ENCODE measurements at regions not wholly inside any gene's neighbourhood (a gene's known extent, or its start where the extent isn't known, plus 50 kb on each side); places are given as distances from the start of the nearest gene placed in this dataset.

GRCh38 chr10:78732381-78732780 is 336.4 kb upstream of the ZMIZ1 start:
- TF ChIP-seq, protein P1, sequence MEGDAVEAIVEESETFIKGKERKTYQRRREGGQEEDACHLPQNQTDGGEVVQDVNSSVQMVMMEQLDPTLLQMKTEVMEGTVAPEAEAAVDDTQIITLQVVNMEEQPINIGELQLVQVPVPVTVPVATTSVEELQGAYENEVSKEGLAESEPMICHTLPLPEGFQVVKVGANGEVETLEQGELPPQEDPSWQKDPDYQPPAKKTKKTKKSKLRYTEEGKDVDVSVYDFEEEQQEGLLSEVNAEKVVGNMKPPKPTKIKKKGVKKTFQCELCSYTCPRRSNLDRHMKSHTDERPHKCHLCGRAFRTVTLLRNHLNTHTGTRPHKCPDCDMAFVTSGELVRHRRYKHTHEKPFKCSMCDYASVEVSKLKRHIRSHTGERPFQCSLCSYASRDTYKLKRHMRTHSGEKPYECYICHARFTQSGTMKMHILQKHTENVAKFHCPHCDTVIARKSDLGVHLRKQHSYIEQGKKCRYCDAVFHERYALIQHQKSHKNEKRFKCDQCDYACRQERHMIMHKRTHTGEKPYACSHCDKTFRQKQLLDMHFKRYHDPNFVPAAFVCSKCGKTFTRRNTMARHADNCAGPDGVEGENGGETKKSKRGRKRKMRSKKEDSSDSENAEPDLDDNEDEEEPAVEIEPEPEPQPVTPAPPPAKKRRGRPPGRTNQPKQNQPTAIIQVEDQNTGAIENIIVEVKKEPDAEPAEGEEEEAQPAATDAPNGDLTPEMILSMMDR (conservative IDR thresholded peaks at IDR 0.05 in 1 of 2, IDR thresholded peaks at IDR 0.05 in 1 of 2; ENCODE audit: extremely low read depth in 1 of 2, insufficient read depth in 1 of 2, low read depth in 1 of 2, low read length in 2 of 2): no peak
- no peak for TF ChIP-seq EZH2 (IDR thresholded peaks at IDR 0.05; ENCODE audit: borderline replicate concordance, low read length)

Data from mammary epithelial cell (primary cell).